ENCODE measurements at regions not wholly inside any gene's neighbourhood (a gene's known extent, or its start where the extent isn't known, plus 50 kb on each side); places are given as distances from the start of the nearest gene placed in this dataset.
"Not testable (repeated sequence)": the region's sequence is repeated elsewhere in the genome, so short reads cannot be mapped to it uniquely, and the experiment has no call there.

DNA sequence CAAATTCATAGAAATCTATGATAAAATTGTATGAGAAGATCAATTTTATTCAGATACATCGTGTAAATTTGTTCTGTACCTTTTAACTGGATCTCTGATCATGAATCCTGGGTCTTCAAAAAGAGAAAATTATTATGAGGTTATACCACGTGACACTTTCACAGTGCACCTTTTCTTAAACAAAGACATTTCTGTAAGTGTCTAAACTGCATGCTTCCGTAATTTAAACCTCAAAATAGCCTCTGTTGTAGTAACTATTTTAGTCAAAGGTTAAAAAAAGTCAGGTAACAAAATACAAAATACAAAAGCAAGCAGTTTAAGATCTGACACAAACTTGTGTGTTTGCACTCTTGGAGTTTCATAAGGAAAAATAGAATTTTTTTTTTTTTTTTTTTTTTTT is 171.3 kb downstream of the SPIN4 start:
- not testable (repeated sequence) for DNase-seq (ENCODE audit: low read depth, low spot score)

DNA sequence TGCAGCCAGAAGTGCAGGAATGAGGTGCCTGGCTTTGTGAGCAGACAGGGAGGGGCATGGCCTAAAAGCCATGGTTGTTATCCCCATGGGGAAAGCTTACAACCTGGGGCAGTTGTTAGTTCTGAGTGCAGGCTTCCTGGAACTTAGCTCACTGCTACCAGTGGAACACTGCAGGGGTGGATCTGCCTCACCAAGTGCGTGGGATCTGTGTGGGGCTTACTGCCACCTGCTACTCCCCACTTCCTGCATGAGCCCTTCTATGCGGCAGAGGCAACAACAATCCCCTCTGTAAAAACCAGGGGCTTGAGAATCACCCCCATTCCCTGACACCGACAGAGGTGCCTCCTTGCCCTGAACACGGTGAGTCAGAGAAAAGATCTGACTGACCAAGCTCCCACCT is 174.6 kb downstream of the SPIN4 start:
- not testable (repeated sequence) for DNase-seq (ENCODE audit: low read depth, low spot score)

DNA sequence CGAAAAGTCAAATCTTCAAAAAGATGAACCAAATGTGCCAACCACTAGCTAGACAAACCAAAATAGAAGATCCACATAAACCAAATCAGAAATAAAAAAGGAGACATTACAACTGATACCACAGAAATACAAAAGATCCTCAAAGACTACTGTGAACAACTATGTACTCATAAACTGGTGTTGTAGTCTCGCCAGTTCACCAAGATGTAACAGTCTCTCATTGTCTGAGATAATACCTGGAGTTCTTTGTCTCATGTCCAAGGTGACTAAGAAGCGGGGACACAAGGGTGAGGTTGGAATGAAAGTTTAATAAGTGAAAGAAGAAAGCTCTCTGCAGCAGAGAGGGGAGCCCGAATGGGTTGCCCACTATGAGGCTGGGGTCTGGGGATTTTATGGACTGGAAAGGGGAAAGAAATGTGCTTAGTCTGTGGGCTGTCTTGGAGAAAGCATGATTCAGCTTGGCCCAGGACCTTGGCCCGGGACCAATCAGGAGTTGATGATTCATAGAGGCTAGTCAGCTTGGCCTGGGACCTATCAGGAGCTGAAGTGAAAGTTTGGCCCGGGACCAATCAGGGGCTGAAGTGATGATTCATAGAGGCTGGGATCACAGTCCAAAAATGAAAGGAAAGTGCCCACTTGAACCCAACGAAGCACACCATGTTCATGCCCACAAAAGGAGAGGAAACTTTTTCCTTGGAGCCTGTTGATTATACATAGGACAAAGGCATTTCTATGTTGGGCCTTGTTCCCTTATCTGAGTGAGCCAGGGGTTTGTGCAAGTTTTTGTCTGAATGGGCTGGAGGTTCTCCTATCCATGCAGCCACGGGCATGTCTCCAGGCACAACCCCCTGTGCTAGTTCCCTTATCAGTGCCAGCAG is 177.1 kb downstream of the SPIN4 start:
- not testable (repeated sequence) for DNase-seq (ENCODE audit: low read depth, low spot score)

DNA sequence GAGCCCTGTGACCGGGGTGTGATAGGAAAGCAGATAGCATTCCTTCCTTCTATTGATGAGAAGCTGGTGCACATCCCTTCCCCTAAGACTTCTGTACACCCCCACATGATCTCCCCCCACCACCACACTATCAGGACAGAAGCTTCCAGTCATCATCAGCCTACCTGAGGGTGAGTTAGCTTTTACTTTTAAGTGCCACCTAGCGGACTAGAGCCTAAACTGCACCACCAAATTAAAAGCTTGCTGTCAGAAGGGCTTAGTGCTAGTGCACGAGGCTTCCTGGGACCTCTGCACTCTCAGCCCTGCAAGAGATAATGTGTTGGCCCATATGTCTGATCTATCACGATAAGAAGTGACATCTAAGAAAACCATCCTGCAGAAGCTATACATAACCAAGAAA is 181.7 kb downstream of the SPIN4 start:
- not testable (repeated sequence) for DNase-seq (ENCODE audit: low read depth, low spot score)

DNA sequence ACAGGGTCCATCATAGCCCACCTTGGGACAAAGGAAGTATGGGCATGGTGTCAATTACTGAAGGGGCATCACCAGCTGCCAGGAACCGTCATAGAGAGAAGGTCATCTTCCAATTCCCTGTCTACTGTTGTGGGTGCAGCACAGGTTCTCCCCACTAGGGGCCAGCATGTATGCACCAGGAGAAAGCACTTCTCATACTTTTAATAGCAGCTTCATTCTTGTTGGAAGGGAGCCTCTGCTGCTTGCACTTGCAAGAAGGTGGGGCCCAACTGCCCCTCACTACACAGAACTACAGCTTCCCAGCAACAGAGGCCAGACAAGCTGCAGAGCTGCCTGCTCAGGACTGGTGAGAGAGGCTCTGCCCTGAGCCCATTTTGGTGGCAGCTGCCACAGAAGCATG is 182.2 kb downstream of the SPIN4 start:
- not testable (repeated sequence) for DNase-seq (ENCODE audit: low read depth, low spot score)

DNA sequence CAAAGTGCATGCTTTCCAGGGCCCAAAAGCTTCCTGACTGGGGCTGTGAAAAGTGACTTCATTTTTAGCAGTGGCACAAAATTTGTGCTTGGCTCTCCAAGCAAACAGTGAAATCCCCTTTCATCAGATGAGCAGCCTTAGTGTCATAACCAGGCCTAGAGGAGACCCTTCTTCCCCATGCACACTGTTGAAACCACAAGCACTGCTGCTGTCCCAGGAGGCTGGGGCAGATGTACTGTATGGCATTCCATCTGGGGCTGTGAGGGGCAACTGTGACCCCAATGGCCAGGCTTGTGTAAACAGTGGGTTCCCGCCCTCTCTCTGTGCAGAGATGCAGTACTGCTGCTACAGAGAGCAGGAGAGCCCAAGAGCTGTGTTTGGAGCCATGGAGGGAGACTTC is 184.1 kb downstream of the SPIN4 start:
- DNase-seq (ENCODE audit: low read depth, low spot score): not testable (repeated sequence)

DNA sequence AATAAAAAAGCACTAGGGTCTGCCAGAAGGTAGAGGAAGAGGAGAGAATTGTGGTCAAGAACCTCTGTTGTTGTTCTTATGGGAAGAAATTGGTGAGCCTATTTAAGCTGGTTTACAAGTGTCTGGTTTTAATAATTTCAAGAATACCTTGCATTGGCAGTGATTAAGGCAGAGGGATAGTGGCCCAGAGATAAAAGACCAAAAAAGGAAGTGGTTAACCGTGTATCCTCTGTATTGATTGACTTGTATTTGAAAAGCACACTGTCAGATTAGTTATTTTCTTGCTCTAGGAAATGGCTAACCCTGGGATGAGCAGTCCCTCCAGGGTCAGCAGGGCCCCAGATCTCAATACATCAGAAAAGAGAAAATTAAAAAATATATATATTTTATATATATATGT is 190.1 kb downstream of the SPIN4 start:
- not testable (repeated sequence) for DNase-seq (ENCODE audit: low read depth, low spot score)

DNA sequence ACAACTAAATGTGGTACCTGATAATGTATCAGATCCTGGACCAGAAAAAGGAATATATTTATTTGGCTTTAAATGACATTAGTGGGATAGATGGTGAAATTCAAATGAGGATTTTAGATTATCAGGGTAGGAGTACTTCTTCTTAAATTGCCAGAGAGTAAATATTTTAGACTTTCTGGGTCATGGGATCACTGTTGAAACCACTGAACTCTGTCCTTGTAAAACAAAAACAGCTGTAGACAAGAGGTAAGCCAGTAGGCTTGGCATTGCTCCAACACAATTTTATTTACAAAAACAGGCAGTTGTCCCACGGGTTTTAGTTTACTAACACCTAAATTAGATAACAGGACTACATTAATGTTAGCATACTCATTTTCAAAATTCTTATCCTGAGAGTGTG is 190.8 kb downstream of the SPIN4 start:
- not testable (repeated sequence) for DNase-seq (ENCODE audit: low read depth, low spot score)

DNA sequence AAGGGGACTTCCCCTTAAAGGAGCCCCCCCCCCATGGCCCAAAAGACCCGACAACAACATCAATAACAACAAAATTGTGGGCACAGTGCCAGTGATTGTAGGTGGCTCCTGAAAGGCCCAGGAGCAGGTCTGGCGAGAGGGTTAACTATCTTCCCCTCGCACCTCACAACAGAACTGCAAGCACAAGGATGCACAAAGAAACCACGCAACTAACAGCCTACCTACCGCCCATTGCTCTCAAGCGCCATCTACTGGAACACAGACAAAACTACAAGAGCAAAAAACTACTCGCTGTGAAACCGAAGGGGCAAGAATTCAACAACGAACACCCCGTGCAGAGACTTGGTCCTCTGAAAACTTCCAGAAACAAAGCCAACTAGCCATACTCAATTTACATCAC is 205.6 kb downstream of the SPIN4 start:
- not testable (repeated sequence) for DNase-seq (ENCODE audit: low read depth, low spot score)

DNA sequence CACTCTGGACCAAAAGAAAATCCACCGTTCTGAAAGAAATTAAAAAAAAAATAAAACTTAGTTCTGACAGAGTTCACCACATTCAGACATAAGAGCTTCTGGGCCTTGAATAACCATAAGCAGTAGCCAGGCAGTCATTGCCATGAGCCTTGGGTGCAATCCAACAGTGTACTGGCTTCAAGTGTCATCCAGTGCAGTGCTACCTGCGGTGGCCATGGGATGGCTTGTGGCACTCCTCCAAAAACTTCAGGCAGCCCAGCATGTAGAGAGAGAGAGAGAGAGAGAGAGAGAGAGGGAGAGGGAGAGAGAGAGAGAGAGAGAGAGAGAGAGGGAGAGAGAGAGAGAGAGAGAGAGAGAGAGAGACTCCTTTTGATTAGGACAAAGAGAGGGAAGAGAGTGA is 208.5 kb downstream of the SPIN4 start:
- not testable (repeated sequence) for DNase-seq (ENCODE audit: low read depth, low spot score)

DNA sequence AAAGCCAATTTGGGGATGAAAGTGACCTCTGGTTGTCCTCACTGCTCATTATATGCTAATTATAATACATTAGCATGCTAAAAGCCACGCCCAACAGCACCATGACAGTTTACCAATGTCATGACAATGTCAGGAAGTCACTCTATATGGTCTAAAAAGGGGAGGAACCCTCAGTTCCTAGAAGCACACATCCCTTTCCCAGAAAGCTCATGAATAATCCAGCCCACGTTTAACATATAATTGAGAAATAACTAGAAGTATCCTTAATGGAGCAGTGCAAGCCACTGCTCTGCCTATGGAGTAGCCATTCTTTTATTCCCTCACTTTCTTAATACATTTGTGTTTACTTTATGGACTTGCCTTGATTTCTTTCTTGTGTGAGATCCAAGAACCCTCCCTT is 215.3 kb downstream of the SPIN4 start:
- DNase-seq (ENCODE audit: low read depth, low spot score): not testable (repeated sequence)

DNA sequence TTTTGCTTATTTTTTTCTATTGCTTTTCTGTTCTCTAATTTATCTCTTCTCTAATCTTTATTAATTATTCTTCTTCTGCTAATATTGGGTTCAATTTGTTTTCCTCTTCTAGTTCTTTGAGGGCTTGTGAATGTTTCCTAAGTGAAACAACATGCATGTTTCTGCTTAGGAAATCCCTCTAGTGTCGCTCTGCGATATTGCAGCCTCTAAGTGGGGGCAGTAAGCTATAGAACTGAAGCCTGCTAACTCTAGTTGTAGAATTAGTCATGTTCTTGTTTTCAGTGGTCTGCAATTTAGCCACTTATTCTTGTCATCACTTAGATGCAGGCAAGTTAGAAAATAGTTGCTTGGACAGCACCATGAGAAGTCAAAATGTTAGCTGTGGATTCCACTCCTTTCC is 222.6 kb downstream of the SPIN4 start:
- peak; percentile 11 for DNase-seq (ENCODE audit: low read depth, low spot score)

DNA sequence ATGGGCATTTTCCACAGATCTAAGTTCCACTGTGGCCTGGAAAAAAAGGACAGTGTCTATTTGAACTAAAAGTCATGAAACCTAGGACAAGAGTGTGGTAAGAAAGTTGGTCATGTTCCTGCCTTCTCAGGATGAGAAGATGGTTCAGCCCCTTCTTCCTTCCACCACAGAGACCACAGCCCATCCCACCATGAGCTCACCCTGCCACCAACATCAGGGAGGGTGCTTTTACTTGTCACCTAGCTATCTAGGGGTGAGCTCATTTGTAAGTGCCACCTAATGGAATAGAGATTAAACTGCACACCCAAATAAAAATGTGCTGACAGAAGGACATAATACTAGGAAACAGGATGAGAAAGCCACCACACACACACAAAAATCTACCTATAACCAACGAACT is 235.9 kb downstream of the SPIN4 start:
- no peak for DNase-seq (ENCODE audit: low read depth, low spot score)

DNA sequence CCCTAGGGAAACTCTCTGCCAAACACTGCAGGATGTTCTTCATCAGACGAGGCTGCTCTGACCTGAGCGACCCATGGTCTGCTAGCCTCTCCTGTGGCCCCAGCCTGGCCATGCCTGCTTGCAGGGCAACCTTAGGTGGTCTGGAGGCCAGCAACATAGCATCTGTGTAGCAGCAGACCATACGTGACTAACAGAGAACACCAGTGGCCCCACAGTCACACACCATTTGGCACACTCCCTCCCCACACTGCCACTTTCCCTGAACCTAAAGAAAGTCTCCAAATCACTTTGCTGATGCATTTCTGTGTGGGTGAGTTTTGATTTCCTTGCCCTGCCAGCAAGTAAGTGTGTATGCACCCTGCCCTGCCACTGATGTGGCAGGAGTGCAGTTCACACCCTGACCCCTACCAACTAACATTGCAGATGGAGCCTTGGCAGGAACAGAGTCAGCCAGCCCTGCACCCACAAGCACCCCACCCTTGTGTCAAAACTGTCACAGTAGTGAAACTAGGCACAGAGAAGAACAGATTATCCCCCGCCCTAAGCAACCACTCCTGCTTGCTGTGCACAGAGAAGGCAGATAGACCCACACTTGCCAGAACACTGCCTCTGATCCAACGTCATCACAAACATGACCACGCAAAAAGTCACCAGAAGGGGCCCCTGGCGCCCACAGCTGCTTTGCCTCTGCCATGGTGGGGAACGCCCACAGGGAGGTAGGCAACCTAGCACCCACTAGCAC is 249.1 kb downstream of the SPIN4 start:
- DNase-seq (ENCODE audit: low read depth, low spot score): no peak

DNA sequence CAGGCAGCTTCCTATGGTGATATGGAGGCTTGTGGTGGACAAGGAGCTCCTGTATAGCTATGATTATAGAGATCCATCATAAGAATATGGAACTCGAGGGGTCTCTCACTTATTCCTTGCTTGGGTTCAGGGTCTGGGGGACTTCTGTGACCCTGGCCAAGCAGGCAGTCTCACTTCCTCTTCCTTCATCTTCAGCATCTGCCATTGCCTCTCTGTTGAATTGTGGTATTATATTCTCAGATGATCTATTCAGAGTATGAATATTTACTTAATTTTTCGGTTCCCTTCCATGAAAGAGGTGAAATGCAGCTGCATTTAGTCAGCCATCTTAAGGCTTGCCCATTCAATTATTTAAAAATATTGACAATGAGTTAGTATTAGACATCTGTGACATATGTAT is 292.9 kb downstream of the SPIN4 start:
- no peak for DNase-seq (ENCODE audit: low read depth, low spot score)

DNA sequence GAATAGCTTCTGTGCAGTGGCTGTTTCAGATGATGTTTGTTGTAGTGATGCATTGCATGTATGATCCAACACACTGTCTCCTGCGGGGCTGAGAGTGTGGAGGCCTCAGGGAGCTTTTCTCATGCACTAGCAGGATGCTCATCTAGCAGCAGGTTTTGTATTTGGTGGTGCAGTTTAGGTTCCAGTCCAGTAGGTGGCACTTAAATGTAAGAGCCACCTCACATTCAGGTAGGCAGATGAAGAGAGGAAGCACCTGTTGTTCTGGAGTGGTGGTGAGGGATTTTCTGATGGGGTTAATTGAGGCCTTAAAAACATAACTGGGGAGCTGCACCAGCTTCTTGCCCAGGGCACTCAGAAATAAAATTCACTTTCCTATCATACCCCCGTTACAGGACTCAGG is 300.9 kb downstream of the SPIN4 start:
- no peak for DNase-seq (ENCODE audit: low read depth, low spot score)

DNA sequence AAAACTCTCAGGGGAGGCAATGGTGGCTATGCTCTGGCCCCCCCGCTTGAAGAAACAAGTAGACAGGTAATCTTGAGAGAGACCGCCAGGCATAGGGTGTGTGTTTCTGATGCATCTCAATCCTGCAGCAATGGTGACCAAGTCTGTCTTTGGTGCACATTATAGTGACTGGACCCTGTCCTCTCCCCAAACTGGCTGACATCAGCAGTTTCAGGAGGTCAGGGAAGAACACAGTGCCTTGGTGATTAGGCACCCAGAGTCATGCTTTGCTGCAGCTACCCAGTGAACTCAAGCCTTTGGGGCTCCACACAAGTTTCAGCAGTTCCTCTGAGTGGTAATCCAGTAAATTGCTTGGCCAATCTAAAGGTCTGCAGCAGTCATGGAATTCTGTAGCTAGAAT is 318.3 kb downstream of the SPIN4 start:
- DNase-seq (ENCODE audit: low read depth, low spot score): no peak

DNA sequence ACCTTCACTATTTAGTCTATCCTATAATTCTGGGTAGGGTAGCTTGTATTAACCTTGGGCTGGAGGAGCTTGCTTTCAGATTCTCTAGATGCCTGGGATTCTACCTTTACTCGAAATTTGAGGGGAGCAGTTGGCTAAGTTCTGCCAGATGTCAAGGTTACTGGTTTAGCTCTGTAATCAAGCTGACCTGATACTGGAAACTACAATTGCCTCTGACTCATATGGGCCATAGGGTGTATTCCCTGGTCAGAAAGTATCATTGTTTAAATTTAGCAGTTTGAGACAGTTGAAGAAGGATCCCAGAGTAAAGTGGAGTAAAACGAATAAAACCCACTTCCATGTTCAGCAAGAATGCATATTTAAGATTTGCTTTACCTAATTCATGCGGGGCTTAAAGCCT is 337.6 kb downstream of the SPIN4 start:
- no peak for DNase-seq (ENCODE audit: low read depth, low spot score)

DNA sequence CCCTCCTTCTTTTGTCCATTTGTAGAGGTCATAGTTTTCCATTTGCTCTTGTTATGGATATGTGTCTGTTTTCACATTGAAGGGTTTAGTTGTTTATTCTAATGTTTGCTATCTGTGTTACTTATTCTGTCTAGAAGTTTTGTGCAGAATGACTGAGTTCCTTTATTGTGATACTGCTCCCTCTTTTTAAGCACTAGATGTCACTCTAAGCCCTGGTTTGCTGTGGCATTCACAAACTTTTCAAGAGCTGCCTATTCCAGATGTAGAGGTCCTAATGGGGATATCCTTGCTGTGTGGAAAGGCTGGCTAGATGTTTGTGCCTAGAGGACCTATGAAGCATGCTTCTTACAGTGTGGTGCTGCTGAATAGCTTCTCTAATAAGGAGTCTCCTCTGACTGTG is 338.6 kb downstream of the SPIN4 start:
- DNase-seq (ENCODE audit: low read depth, low spot score): no peak

DNA sequence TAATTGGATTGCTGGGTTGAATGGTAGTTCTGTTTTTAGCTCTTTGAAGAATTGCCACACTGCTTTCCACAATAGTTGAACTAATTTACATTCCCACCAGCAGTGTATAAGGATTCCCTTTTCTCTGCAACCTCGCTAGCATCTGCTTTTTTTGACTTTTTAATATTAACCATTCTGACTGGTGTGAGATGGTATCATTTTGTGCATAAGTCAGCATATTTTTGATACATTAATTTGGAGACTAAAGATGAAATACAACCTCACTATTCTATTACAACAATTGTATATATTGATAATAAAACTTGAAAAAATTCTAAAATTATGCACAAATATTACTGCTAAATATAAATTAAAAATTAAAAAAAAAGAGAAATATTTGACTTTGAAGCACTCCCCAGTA is 350.9 kb downstream of the SPIN4 start:
- not testable (repeated sequence) for DNase-seq (ENCODE audit: low read depth, low spot score)

Measured in astrocyte of the hippocampus (primary cell).